GM23338 (cell line): ENCODE measurements at regions not wholly inside any gene's neighbourhood (a gene's known extent, or its start where the extent isn't known, plus 50 kb on each side); places are given as distances from the start of the nearest gene placed in this dataset.

Experiments used
- ETS1 ChIP-seq: IDR thresholded peaks from 2 replicates; pipeline ENCODE4 v1.6.1; 2016; ENCODE audit warnings: antibody characterized with exemption
- EZH2 ChIP-seq: fragments of 200-600 bp; sonication (generic); IDR thresholded peaks from one replicate; pipeline ENCODE4 v1.8.0; 2017; ENCODE audit warnings: antibody characterized with exemption, mild to moderate bottlenecking, low read depth; ENCODE audit not compliant: unreplicated experiment
- EZH2phosphoT487 ChIP-seq: fragments of 200-600 bp; sonication (generic); IDR thresholded peaks from one replicate; pipeline ENCODE4 v1.8.1; 2018; ENCODE audit warnings: antibody characterized with exemption; ENCODE audit not compliant: unreplicated experiment
- JUNB ChIP-seq: IDR thresholded peaks from one replicate; pipeline ENCODE4 v1.6.1; 2016; ENCODE audit warnings: antibody characterized with exemption; ENCODE audit not compliant: unreplicated experiment
- NANOG ChIP-seq: IDR thresholded peaks from 2 replicates; pipeline ENCODE4 v1.6.1; 2016; ENCODE audit warnings: antibody characterized with exemption, borderline replicate concordance
- POLR2AphosphoS5 ChIP-seq: IDR thresholded peaks from 2 replicates; pipeline ENCODE4 v1.6.1; 2016; ENCODE audit warnings: antibody characterized with exemption, low read depth
- REST ChIP-seq: IDR thresholded peaks from one replicate; pipeline ENCODE4 v1.6.1; 2018; ENCODE audit warnings: antibody characterized with exemption; ENCODE audit not compliant: unreplicated experiment
- STAT1 ChIP-seq: IDR thresholded peaks from one replicate; pipeline ENCODE4 v1.6.1; 2016; ENCODE audit warnings: antibody characterized with exemption; ENCODE audit not compliant: unreplicated experiment
- ZNF114 ChIP-seq: fragments of 250-450 bp; sonication (Bioruptor Pico); IDR thresholded peaks from 2 replicates; pipeline ENCODE4 v1.5.0; 2020; ENCODE audit warnings: mild to moderate bottlenecking, moderate library complexity
- ZNF462 ChIP-seq: fragments of 250-450 bp; sonication (Bioruptor Pico); IDR thresholded peaks from 2 replicates; pipeline ENCODE4 v1.5.0; 2020; ENCODE audit warnings: mild to moderate bottlenecking, moderate library complexity

- no peak for TF ChIP-seq ZNF462 (CRISPR knock-in tag)
- TF ChIP-seq POLR2AphosphoS5: no peak
- no peak for TF ChIP-seq EZH2phosphoT487
- no peak for TF ChIP-seq REST
- no peak for TF ChIP-seq JUNB
- no peak for TF ChIP-seq ZNF114
- TF ChIP-seq NANOG: no peak
- no peak for TF ChIP-seq STAT1
- TF ChIP-seq ETS1: no peak
- TF ChIP-seq EZH2: no peak
Observed at GRCh38 chr15:47548231-47548630, 169.1 kb upstream of the SEMA6D start (continued).
